HEK293T (cell line): ENCODE measurements at regions not wholly inside any gene's neighbourhood (a gene's known extent, or its start where the extent isn't known, plus 50 kb on each side); places are given as distances from the start of the nearest gene placed in this dataset.

Experiments
- ARNT ChIP-seq: fragments of 450-650 bp; IDR thresholded peaks from 2 replicates; pipeline ENCODE4 v1.6.1; 2017; ENCODE audit warnings: mild to moderate bottlenecking
- BHLHE40 ChIP-seq: fragments of 450-650 bp; IDR thresholded peaks from 2 replicates; pipeline ENCODE4 v1.6.1; 2016; ENCODE audit warnings: mild to moderate bottlenecking, moderate library complexity, borderline replicate concordance
- CTBP1 ChIP-seq: fragments of 450-650 bp; IDR thresholded peaks from 2 replicates; pipeline ENCODE4 v1.6.1; 2016; ENCODE audit warnings: borderline replicate concordance
- FOXA1 ChIP-seq: fragments of 450-650 bp; IDR thresholded peaks from 2 replicates; pipeline ENCODE4 v1.6.1; 2016; ENCODE audit warnings: mild to moderate bottlenecking
- FOXK2 ChIP-seq: fragments of 450-650 bp; IDR thresholded peaks from 2 replicates; pipeline ENCODE4 v1.6.1; 2016; ENCODE audit warnings: mild to moderate bottlenecking
- LEF1 ChIP-seq: fragments of 450-650 bp; IDR thresholded peaks from 2 replicates; pipeline ENCODE4 v1.6.1; 2017; ENCODE audit warnings: mild to moderate bottlenecking, borderline replicate concordance
- SP1 ChIP-seq: fragments of 450-650 bp; IDR thresholded peaks from 2 replicates; pipeline ENCODE4 v1.6.1; 2017
- SUZ12 ChIP-seq: fragments of 450-650 bp; IDR thresholded peaks from 2 replicates; pipeline ENCODE4 v1.6.1; 2016; ENCODE audit warnings: mild to moderate bottlenecking
- TARDBP ChIP-seq: fragments of 450-650 bp; IDR thresholded peaks from 2 replicates; pipeline ENCODE4 v1.6.1; 2016

DNA sequence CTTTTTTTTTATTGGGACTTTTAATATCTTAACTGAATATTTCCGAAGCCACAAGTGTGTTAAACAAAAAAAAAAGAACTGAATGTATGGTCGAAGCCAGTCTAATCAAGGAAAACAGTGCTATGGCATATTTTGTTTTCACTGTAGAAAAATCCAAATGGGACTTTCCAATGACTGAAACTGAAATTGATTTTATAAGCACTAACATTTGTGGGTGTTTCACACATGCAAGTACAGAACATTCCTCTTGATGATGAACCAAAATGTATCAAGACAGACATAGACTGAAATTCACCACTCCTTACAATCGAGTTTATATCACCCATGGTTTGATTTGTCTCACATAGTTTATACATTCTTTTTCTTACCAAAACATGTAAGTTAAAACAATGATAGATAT is 1026.8 kb downstream of the CDH18 start:
- TF ChIP-seq BHLHE40, result no peak
- TF ChIP-seq ARNT, result no peak
- TF ChIP-seq SP1, result no peak
- TF ChIP-seq FOXA1, result no peak
- no peak for TF ChIP-seq CTBP1
- TF ChIP-seq LEF1, result no peak
- TF ChIP-seq FOXK2, result no peak
- no peak for TF ChIP-seq SUZ12
- TF ChIP-seq TARDBP, result no peak
